Amygdala (tissue), 56 donors: ENCODE measurements at regions not wholly inside any gene's neighbourhood (a gene's known extent, or its start where the extent isn't known, plus 50 kb on each side); places are given as distances from the start of the nearest gene placed in this dataset.

ENCODE experiments used
- DNase-seq, 56 donors: peaks; one replicate each; lab custom pipeline; 2025; lab: John Stamatoyannopoulos, UW

- DNase-seq: no peak
These were observed 135.5 kb upstream of the CCND2 start for GRCh38 chr12:4138051-4138450.

- DNase-seq: no peak
These were observed 136.1 kb upstream of the CCND2 start for GRCh38 chr12:4137441-4137840.

- DNase-seq: no peak
These were observed 136.5 kb upstream of the CCND2 start for GRCh38 chr12:4137015-4137414.

GRCh38 chr12:4135919-4136605 lies 137.5 kb upstream of the CCND2 start:
- peak in 4 of 56 donors; percentile 15 to 28 (median 19) for DNase-seq

GRCh38 chr12:4134448-4135263 lies 138.9 kb upstream of the CCND2 start:
- DNase-seq: no peak

- DNase-seq: peak in 1 of 56 donors; percentile 27
These were observed 139.7 kb upstream of the CCND2 start for GRCh38 chr12:4133636-4134447.

- DNase-seq: no peak
These were observed 140.5 kb upstream of the CCND2 start for GRCh38 chr12:4133029-4133428.

GRCh38 chr12:4121506-4122020 lies 152.0 kb upstream of the CCND2 start:
- no peak for DNase-seq

- DNase-seq: no peak
These were observed 153.1 kb upstream of the CCND2 start for GRCh38 chr12:4120316-4120917.

- DNase-seq: no peak
These were observed 154.3 kb upstream of the CCND2 start for GRCh38 chr12:4119157-4119761.

- DNase-seq: no peak
These were observed 154.9 kb upstream of the CCND2 start for GRCh38 chr12:4118601-4119156.

- DNase-seq: peak in 8 of 56 donors; percentile 6 to 56 (median 24)
These were observed 155.5 kb upstream of the CCND2 start for GRCh38 chr12:4118017-4118510.

GRCh38 chr12:4117386-4118016 lies 156.1 kb upstream of the CCND2 start:
- DNase-seq: no peak

GRCh38 chr12:4116251-4117111 lies 157.1 kb upstream of the CCND2 start:
- DNase-seq: no peak

GRCh38 chr12:4115570-4115969 lies 158.0 kb upstream of the CCND2 start:
- no peak for DNase-seq

GRCh38 chr12:4114986-4115385 lies 158.6 kb upstream of the CCND2 start:
- no peak for DNase-seq

GRCh38 chr12:4112734-4113325 lies 160.7 kb upstream of the CCND2 start:
- no peak for DNase-seq

- no peak for DNase-seq
These were observed 161.3 kb upstream of the CCND2 start for GRCh38 chr12:4112290-4112689.
